ENCODE measurements at regions not wholly inside any gene's neighbourhood (a gene's known extent, or its start where the extent isn't known, plus 50 kb on each side); places are given as distances from the start of the nearest gene placed in this dataset.

GRCh38 chr6:14693301-14694192, 552.3 kb upstream of the JARID2 start:
- Histone ChIP-seq H3K4me3 (ENCODE audit: low read depth, low read length, poor library complexity, severe bottlenecking) (no peak overlapping the region), H3K79me2 (ENCODE audit: insufficient read depth, low read depth, low read length) (no peaks in the 10 kb centered on the region), H3K36me3 (ENCODE audit: insufficient read depth, low read length) (no peaks in the 10 kb centered on the region), H3K9me3 (ENCODE audit: low read length) (no peaks in the 10 kb centered on the region), H3K4me2 (ENCODE audit: low read length) (no peak overlapping the region), H3K4me1 (ENCODE audit: insufficient read depth, low read length, poor library complexity, severe bottlenecking) (no peaks in the 10 kb centered on the region), H4K20me1 (ENCODE audit: insufficient read depth, low read length) (no peaks in the 10 kb centered on the region), H3K27ac (ENCODE audit: low read depth, low read length, poor library complexity, severe bottlenecking) (no peak overlapping the region), H3K9me2 (ENCODE audit: insufficient read depth, low read length) (no peaks in the 10 kb centered on the region), H2AFZ (ENCODE audit: low read length) (peak overlapping the region; percentile 4; the same call in 1 of the 2 replicates)
- DNase-seq (ENCODE audit: low spot score), result no peak
- BruUV-seq (replicated peaks), result no TSS peak
- ChIA-PET POLR2A (interaction anchor here (1.1 to 1.8 kb wide), 2 partner anchors 14 to 38 kb away, joined by 3 to 5 read pairs; no protein-coding TSS in a partner anchor), CTCF (ENCODE audit: unreplicated experiment) (no interaction called here)
- TF ChIP-seq EZH2phosphoT487 (IDR thresholded peaks at IDR 0.05; ENCODE audit: borderline replicate concordance, low read depth, low read length) (no peak), CTCF (conservative IDR thresholded peaks at IDR 0.05; ENCODE audit: low read length) (no peak)
- intact Hi-C loops (cut with micrococcal nuclease; ENCODE audit: unreplicated experiment), result no loop called here

DNA sequence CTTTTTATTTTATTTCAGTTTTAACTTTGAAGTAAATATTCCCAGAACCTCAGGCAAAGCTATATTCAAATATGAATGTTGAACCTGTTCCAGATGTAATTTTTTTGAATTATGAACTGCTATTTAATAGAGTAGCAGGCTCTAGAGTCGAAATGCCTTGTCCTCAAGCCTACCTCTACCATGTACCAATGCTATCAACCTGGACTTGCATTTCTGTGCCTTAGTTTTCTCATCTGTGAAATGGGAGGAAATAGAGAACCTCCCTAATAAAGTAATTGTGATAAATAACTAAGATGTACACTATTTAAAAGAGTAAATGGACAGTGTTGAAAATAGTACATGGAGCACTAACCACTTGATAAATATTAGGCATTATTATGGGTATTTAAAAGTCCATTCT, 551.6 kb upstream of the JARID2 start:
- DNase-seq (ENCODE audit: low spot score), result no peak
- Histone ChIP-seq H3K9me2 (ENCODE audit: insufficient read depth, low read length) (no peaks in the 10 kb centered on the region), H3K4me2 (ENCODE audit: low read length) (no peak overlapping the region), H3K27ac (ENCODE audit: low read depth, low read length, poor library complexity, severe bottlenecking) (no peak overlapping the region), H3K36me3 (ENCODE audit: insufficient read depth, low read length) (no peaks in the 10 kb centered on the region), H3K79me2 (ENCODE audit: insufficient read depth, low read depth, low read length) (no peaks in the 10 kb centered on the region), H4K20me1 (ENCODE audit: insufficient read depth, low read length) (no peaks in the 10 kb centered on the region), H3K9me3 (ENCODE audit: low read length) (no peaks in the 10 kb centered on the region), H3K4me3 (ENCODE audit: low read depth, low read length, poor library complexity, severe bottlenecking) (no peak overlapping the region), H2AFZ (ENCODE audit: low read length) (peak overlapping the region; percentile 4; the same call in 1 of the 2 replicates), H3K4me1 (ENCODE audit: insufficient read depth, low read length, poor library complexity, severe bottlenecking) (no peaks in the 10 kb centered on the region)
- TF ChIP-seq CTCF (conservative IDR thresholded peaks at IDR 0.05; ENCODE audit: low read length), result no peak
- no peak for TF ChIP-seq EZH2phosphoT487 (IDR thresholded peaks at IDR 0.05; ENCODE audit: borderline replicate concordance, low read depth, low read length)
- intact Hi-C loops (cut with micrococcal nuclease; ENCODE audit: unreplicated experiment), result no loop called here
- no TSS peak for BruUV-seq (replicated peaks)
- ChIA-PET POLR2A (interaction anchor here (1.1 to 1.8 kb wide), 2 partner anchors 13 to 37 kb away, joined by 3 to 5 read pairs; no protein-coding TSS in a partner anchor), CTCF (ENCODE audit: unreplicated experiment) (no interaction called here)

GRCh38 chr6:14695579-14695978, 550.3 kb upstream of the JARID2 start:
- POLR2A ChIA-PET, result interaction anchor here (1.8 kb wide), 1 partner anchor 12 kb away, joined by 5 read pairs; no protein-coding TSS in a partner anchor
- CTCF ChIA-PET (ENCODE audit: unreplicated experiment), result no interaction called here
- no peaks in the 10 kb centered on the region for H4K20me1 ChIP-seq (ENCODE audit: insufficient read depth, low read length)
- H3K9me2 ChIP-seq (ENCODE audit: insufficient read depth, low read length), result no peaks in the 10 kb centered on the region
- H2AFZ ChIP-seq (ENCODE audit: low read length), result no peak overlapping the region
- intact Hi-C loops (cut with micrococcal nuclease; ENCODE audit: unreplicated experiment), result no loop called here
- no peaks in the 10 kb centered on the region for H3K4me1 ChIP-seq (ENCODE audit: insufficient read depth, low read length, poor library complexity, severe bottlenecking)
- H3K36me3 ChIP-seq (ENCODE audit: insufficient read depth, low read length), result no peaks in the 10 kb centered on the region
- no peak for DNase-seq (ENCODE audit: low spot score)
- TF ChIP-seq CTCF (conservative IDR thresholded peaks at IDR 0.05; ENCODE audit: low read length) (no peak), EZH2phosphoT487 (IDR thresholded peaks at IDR 0.05; ENCODE audit: borderline replicate concordance, low read depth, low read length) (no peak)
- no TSS peak for BruUV-seq (replicated peaks)
- no peak overlapping the region for H3K27ac ChIP-seq (ENCODE audit: low read depth, low read length, poor library complexity, severe bottlenecking)
- H3K9me3 ChIP-seq (ENCODE audit: low read length), result peaks cover 9% of the 10 kb centered on the region; the same call in 1 of the 2 replicates
- H3K79me2 ChIP-seq (ENCODE audit: insufficient read depth, low read depth, low read length), result no peaks in the 10 kb centered on the region
- H3K4me2 ChIP-seq (ENCODE audit: low read length), result no peak overlapping the region
- no peak overlapping the region for H3K4me3 ChIP-seq (ENCODE audit: low read depth, low read length, poor library complexity, severe bottlenecking)
